H9 (cell line): ENCODE measurements at regions not wholly inside any gene's neighbourhood (a gene's known extent, or its start where the extent isn't known, plus 50 kb on each side); places are given as distances from the start of the nearest gene placed in this dataset.

ENCODE experiments used
- DNase-seq: peaks from one replicate; pipeline ENCODE4 v3.0.0-alpha.2; 2017
- H2AFZ ChIP-seq: one replicate; pipeline ENCODE4 v1.6.1; 2013; ENCODE audit warnings: mild to moderate bottlenecking, low read length, control low read depth, moderate library complexity
- H2AK5ac ChIP-seq: 2 replicates; pipeline ENCODE4 v1.6.1; 2013; ENCODE audit warnings: low read length, control low read depth, mixed read lengths; ENCODE audit not compliant: insufficient read length
- H2BK120ac ChIP-seq: one replicate; pipeline ENCODE4 v1.6.1; 2013; ENCODE audit warnings: low read depth, mild to moderate bottlenecking, low read length, control low read depth, inconsistent platforms; ENCODE audit not compliant: poor library complexity, severe bottlenecking
- H2BK12ac ChIP-seq: 2 replicates; pipeline ENCODE4 v1.6.1; 2013; ENCODE audit warnings: low read length, control low read depth, mixed read lengths, low read depth; ENCODE audit not compliant: insufficient read length
- H2BK15ac ChIP-seq: 2 replicates; pipeline ENCODE4 v1.6.1; 2013; ENCODE audit warnings: low read depth, low read length, control low read depth
- H2BK20ac ChIP-seq: one replicate; pipeline ENCODE4 v1.6.1; 2013; ENCODE audit warnings: low read depth, mild to moderate bottlenecking, low read length, control low read depth, inconsistent platforms; ENCODE audit not compliant: poor library complexity, severe bottlenecking
- H2BK5ac ChIP-seq: 2 replicates; pipeline ENCODE4 v1.6.1; 2013; ENCODE audit warnings: low read length, control low read depth, mixed read lengths; ENCODE audit not compliant: insufficient read length
- H3K14ac ChIP-seq: 2 replicates; pipeline ENCODE4 v1.6.1; 2013; ENCODE audit warnings: low read length, control low read depth; ENCODE audit not compliant: insufficient read depth
- H3K18ac ChIP-seq: 2 replicates; pipeline ENCODE4 v1.6.1; 2013; ENCODE audit warnings: low read depth, mild to moderate bottlenecking, mixed read lengths, low read length, control low read depth; ENCODE audit not compliant: insufficient read length
- H3K23ac ChIP-seq: 2 replicates; pipeline ENCODE4 v1.6.1; 2013; ENCODE audit warnings: low read length, control low read depth, mixed read lengths, low read depth; ENCODE audit not compliant: insufficient read length
- H3K23me2 ChIP-seq: 2 replicates; pipeline ENCODE4 v1.6.1; 2013; ENCODE audit warnings: low read depth, mild to moderate bottlenecking, mixed read lengths, low read length, control low read depth; ENCODE audit not compliant: insufficient read length, poor library complexity, severe bottlenecking
- H3K27ac ChIP-seq: 2 replicates; pipeline ENCODE4 v1.5.1; 2013; ENCODE audit warnings: low read length, control low read depth, mixed read lengths, low read depth; ENCODE audit not compliant: insufficient read length
- H3K27me3 ChIP-seq: 2 replicates; pipeline ENCODE4 v1.6.1; 2013; ENCODE audit warnings: low read length, control low read depth, inconsistent platforms; ENCODE audit not compliant: insufficient read depth
- H3K4ac ChIP-seq: 2 replicates; pipeline ENCODE4 v1.6.1; 2013; ENCODE audit warnings: low read depth, mild to moderate bottlenecking, control low read depth, inconsistent platforms, low read length, moderate library complexity
- H3K4me1 ChIP-seq: 2 replicates; pipeline ENCODE4 v1.6.1; 2013; ENCODE audit warnings: low read length, control low read depth, inconsistent platforms; ENCODE audit not compliant: insufficient read depth
- H3K4me2 ChIP-seq: 2 replicates; pipeline ENCODE4 v1.6.1; 2013; ENCODE audit warnings: low read length, control low read depth, mixed read lengths; ENCODE audit not compliant: insufficient read length, insufficient read depth
- H3K56ac ChIP-seq: 2 replicates; pipeline ENCODE4 v1.6.1; 2013; ENCODE audit warnings: low read depth, mild to moderate bottlenecking, mixed read lengths, low read length, control low read depth; ENCODE audit not compliant: insufficient read length
- H3K79me1 ChIP-seq: 2 replicates; pipeline ENCODE4 v1.6.1; 2013; ENCODE audit warnings: low read depth, mild to moderate bottlenecking, moderate library complexity, low read length, control low read depth, inconsistent platforms; ENCODE audit not compliant: insufficient read depth, poor library complexity, severe bottlenecking
- H3K79me2 ChIP-seq: 2 replicates; pipeline ENCODE4 v1.6.1; 2013; ENCODE audit warnings: low read length, control low read depth, inconsistent platforms; ENCODE audit not compliant: insufficient read depth
- H3K9ac ChIP-seq: 2 replicates; pipeline ENCODE4 v1.6.1; 2013; ENCODE audit warnings: low read length, control low read depth, mixed read lengths; ENCODE audit not compliant: insufficient read length; ENCODE audit errors: extremely low read depth
- H3K9me3 ChIP-seq: one replicate; pipeline ENCODE4 v1.6.1; 2013; ENCODE audit warnings: low read depth, low read length, inconsistent platforms; ENCODE audit not compliant: control insufficient read depth
- H3T11ph ChIP-seq: one replicate; pipeline ENCODE4 v1.6.1; 2013; ENCODE audit warnings: mild to moderate bottlenecking, low read length, control low read depth, inconsistent platforms
- H4K20me1 ChIP-seq: one replicate; pipeline ENCODE4 v1.6.1; 2013; ENCODE audit not compliant: control insufficient read depth, insufficient read length, insufficient read depth
- H4K5ac ChIP-seq: 2 replicates; pipeline ENCODE4 v1.6.1; 2013; ENCODE audit warnings: low read depth, mild to moderate bottlenecking, mixed read lengths, low read length, control low read depth; ENCODE audit not compliant: insufficient read length
- H4K8ac ChIP-seq: replicated peaks from 2 replicates; pipeline ENCODE4 v1.6.1; 2013; ENCODE audit warnings: low read length, control low read depth, mixed read lengths, low read depth; ENCODE audit not compliant: insufficient read length
- H4K91ac ChIP-seq: 2 replicates; pipeline ENCODE4 v1.6.1; 2013; ENCODE audit warnings: low read depth, mild to moderate bottlenecking, moderate library complexity, mixed read lengths, low read length, control low read depth; ENCODE audit not compliant: insufficient read length
- H3K27ac Mint-ChIP-seq, 3 experiments: 2 replicates in 2 of 3; 3 replicates in 1 of 3; pipeline ENCODE4 v1.8.0; 2020 to 2021; ENCODE audit warnings: mixed read lengths in 3 of 3, mild to moderate bottlenecking in 1 of 3, moderate library complexity in 1 of 3
- H3K27me3 Mint-ChIP-seq: 2 replicates; pipeline ENCODE4 v1.8.0; 2021; ENCODE audit warnings: low read depth, mild to moderate bottlenecking, moderate library complexity, mixed read lengths
- H3K36me3 Mint-ChIP-seq, 3 experiments: 2 replicates in 2 of 3; 3 replicates in 1 of 3; pipeline ENCODE4 v1.8.0; 2020 to 2021; ENCODE audit warnings: low read depth in 3 of 3, mixed read lengths in 3 of 3; ENCODE audit not compliant: insufficient read depth in 1 of 3
- H3K4me1 Mint-ChIP-seq, 2 experiments: 2 replicates each; pipeline ENCODE4 v1.8.0; 2020; ENCODE audit warnings: mixed read lengths in 2 of 2
- H3K4me3 Mint-ChIP-seq, 2 experiments: 2 replicates in 1 of 2; 3 replicates in 1 of 2; pipeline ENCODE4 v1.8.0; 2020 to 2021; ENCODE audit warnings: mild to moderate bottlenecking in 2 of 2, mixed read lengths in 2 of 2, moderate library complexity in 1 of 2
- H3K9me3 Mint-ChIP-seq, 2 experiments: 2 replicates in 1 of 2; 3 replicates in 1 of 2; pipeline ENCODE4 v1.8.0; 2020; ENCODE audit warnings: mild to moderate bottlenecking in 2 of 2, mixed read lengths in 2 of 2, moderate library complexity in 1 of 2
- TF ChIP-seq, protein P1 (sequence below): fragments of 200-600 bp; sonication (generic); conservative IDR thresholded peaks from 3 replicates; pipeline ENCODE4 v1.8.0; 2021; ENCODE audit warnings: antibody characterized with exemption, mild to moderate bottlenecking

DNA sequence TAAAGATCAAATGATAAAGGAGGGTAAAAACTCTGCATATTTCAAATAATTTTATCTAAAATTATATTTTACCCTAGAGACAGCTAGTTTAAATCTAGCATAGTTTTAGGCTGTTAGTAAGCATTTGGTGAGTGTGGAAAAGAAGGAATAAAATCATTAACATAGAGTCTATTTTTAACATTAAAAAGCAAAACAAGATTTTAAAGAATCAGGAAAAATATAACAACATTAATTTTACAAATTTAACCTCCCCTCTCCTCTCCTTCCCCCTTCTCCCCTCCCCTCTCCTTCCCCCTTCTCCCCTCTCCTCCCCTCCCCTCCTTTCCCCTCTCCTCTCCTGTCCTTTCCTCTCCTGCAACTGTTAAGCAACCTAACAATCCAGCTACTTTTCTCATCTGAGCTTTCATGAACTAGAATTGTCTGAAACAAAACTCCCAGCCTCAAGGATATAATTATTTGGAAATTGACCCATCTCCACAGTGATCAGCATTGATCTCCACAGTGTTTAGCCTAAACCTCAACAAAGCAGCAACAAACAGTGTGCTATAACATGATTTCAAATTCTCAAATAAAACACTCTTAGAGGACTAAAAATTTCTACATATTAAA is 293.2 kb downstream of the PPP1R3A start:
- Histone ChIP-seq H4K91ac (no peak overlapping the region), H2BK15ac (no peak overlapping the region), H3K4me2 (no peak overlapping the region), H3K27me3 (no peaks in the 10 kb centered on the region), H3K18ac (no peak overlapping the region), H3K9ac (no peak overlapping the region), H3K23me2 (no peaks in the 10 kb centered on the region), H4K8ac (no peak overlapping the region), H2BK5ac (no peak overlapping the region), H3K9me3 (no peaks in the 10 kb centered on the region), H2BK20ac (no peak overlapping the region), H2AFZ (no peak overlapping the region), H4K5ac (no peak overlapping the region), H2BK12ac (no peak overlapping the region), H2BK120ac (no peak overlapping the region), H3K4ac (no peak overlapping the region), H3K23ac (no peak overlapping the region), H3K56ac (no peak overlapping the region), H3K14ac (no peak overlapping the region), H3K79me1 (no peaks in the 10 kb centered on the region), H3K79me2 (no peaks in the 10 kb centered on the region), H2AK5ac (no peak overlapping the region), H3T11ph (no peak overlapping the region), H4K20me1 (no peaks in the 10 kb centered on the region), H3K27ac (no peak overlapping the region), H3K4me1 (no peaks in the 10 kb centered on the region; the same call in 1 of the 2 replicates)
- Mint-ChIP-seq H3K27me3 (no peaks in the 10 kb centered on the region; the same call in 1 of the 2 replicates), H3K4me3 (no peak overlapping the region), H3K36me3 (peaks cover 11 to 34% (median 15%) of the 10 kb centered on the region in 3 experiments), H3K4me1 (0 out of 4 replicates have a peak, but pooled peaks cover 0 to 3% of the 10 kb centered on the region in 2 experiments), H3K27ac (no peak overlapping the region), H3K9me3 (peaks cover 26 to 54% of the 10 kb centered on the region in 2 experiments)
- no peak for DNase-seq
- TF ChIP-seq, protein P1, sequence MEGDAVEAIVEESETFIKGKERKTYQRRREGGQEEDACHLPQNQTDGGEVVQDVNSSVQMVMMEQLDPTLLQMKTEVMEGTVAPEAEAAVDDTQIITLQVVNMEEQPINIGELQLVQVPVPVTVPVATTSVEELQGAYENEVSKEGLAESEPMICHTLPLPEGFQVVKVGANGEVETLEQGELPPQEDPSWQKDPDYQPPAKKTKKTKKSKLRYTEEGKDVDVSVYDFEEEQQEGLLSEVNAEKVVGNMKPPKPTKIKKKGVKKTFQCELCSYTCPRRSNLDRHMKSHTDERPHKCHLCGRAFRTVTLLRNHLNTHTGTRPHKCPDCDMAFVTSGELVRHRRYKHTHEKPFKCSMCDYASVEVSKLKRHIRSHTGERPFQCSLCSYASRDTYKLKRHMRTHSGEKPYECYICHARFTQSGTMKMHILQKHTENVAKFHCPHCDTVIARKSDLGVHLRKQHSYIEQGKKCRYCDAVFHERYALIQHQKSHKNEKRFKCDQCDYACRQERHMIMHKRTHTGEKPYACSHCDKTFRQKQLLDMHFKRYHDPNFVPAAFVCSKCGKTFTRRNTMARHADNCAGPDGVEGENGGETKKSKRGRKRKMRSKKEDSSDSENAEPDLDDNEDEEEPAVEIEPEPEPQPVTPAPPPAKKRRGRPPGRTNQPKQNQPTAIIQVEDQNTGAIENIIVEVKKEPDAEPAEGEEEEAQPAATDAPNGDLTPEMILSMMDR = no peak
